AG04450 (cell line): ENCODE measurements at regions not wholly inside any gene's neighbourhood (a gene's known extent, or its start where the extent isn't known, plus 50 kb on each side); places are given as distances from the start of the nearest gene placed in this dataset.

Experiments
- CTCF ChIA-PET: fragments of 300-600, 350-600 bp; formaldehyde crosslinking; extraction: SDS; loops from one replicate; lab custom pipeline; 2022; ENCODE audit warnings: antibody characterized with exemption, inconsistent platforms; lab: Charles Lee
- POLR2A ChIA-PET: fragments of 350-600 bp; formaldehyde crosslinking; extraction: SDS; loops from one replicate; lab custom pipeline; 2021; ENCODE audit warnings: antibody characterized with exemption, inconsistent platforms; lab: Yijun Ruan, JAX
- DNase-seq: peaks from one replicate; pipeline ENCODE4 v3.0.0-alpha.2; 2011; ENCODE audit warnings: low read depth, low spot score
- H3K27ac ChIP-seq: one replicate; pipeline ENCODE4 v1.5.1; 2012; ENCODE audit warnings: low read depth, low read length, control low read depth
- H3K27me3 ChIP-seq: one replicate; pipeline ENCODE4 v1.6.0; 2012; ENCODE audit warnings: low read length; ENCODE audit not compliant: control insufficient read depth, insufficient read depth
- H3K4me3 ChIP-seq: 2 replicates; pipeline ENCODE4 v1.5.1; 2011; ENCODE audit warnings: mild to moderate bottlenecking, low read depth, low read length, control low read depth
- H3K9me3 ChIP-seq: 2 replicates; pipeline ENCODE4 v1.5.1; 2012; ENCODE audit warnings: low read length; ENCODE audit not compliant: control insufficient read depth, insufficient read depth
- CTCF ChIP-seq: IDR thresholded peaks from 2 replicates; pipeline ENCODE4 v1.5.1; 2011; ENCODE audit warnings: low read depth, low read length, control low read depth, inconsistent platforms

DNA sequence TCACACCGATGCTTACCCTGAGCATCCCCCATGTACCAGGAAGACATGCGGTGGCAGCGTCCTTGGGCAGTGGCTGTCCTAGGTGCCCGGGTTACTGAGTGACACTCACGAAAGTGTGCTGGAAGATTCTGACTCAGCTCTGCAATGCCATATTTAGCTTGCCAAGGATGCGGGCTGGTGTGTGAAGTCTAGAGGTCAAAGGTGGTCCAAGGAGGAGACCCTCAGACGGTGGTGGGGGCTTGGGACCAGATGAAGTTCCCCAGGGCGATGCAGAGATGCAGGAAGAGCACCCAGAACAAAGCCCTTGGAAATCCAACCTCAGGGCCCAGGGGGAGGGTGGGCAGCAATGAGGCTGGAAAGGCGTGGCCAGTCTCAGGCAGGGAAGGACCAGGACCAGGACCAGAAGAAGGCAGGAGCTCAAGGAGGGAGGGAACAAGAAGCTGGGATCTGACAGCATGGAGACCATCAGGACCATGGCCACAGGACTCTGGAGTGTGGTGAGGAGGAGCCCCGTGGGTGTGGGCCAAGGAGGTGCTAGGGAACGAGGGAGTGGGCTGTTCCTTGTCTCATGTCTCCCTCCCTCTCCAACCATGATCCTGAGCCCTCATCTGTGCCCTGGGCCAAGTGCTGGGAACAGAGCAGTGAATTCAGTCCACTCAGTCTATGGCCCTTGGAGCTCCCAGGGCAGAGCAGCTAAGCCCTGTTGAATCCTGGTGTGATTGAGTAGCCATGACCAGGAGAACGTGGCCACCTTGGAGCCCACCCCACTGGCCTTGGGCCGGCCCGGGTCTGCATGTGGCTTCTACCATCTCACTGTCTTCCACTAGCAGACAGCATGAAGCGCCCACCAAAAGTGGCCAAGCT is 310.1 kb upstream of the DIO3 start:
- TF ChIP-seq CTCF: no peak
- H3K4me3 ChIP-seq: no peak overlapping the region
- H3K27ac ChIP-seq: no peak overlapping the region
- ChIA-PET POLR2A (no interaction called here), CTCF (no interaction called here)
- peaks cover 16% of the 10 kb centered on the region for H3K27me3 ChIP-seq
- no peak for DNase-seq
- H3K9me3 ChIP-seq: peaks cover 14% of the 10 kb centered on the region

DNA sequence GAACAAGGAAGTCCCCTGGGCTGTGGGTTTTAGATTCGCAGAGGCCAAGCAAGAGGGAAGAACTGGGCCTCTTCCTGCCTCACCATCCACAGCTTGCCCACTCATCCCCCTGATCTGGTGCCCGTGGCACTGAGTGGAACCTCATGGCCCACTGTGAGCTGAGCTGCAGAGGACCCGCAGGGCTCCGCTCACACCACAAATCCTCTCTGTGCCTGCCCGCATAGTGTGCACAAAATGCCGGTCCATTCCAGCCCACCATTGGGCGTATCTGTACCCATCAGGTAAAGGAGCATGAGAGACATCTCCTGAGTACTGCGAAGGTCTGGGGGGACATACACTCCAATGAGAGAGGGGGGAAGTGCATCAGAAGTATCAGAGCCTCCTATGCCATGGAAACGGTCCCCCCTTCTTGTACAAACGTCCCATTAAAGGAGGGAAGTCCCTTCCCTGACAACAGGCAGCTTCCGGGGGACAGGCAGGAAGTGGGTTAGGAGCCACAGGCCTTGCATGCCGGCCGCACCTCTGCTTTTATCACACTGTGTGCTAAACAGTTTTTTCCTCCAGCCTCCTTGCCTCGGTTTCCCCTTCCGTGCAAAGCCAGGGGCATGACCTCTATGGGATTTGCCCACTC is 309.4 kb upstream of the DIO3 start:
- ChIA-PET CTCF (no interaction called here), POLR2A (no interaction called here)
- TF ChIP-seq CTCF: no peak
- no peak for DNase-seq
- peaks cover 14% of the 10 kb centered on the region; the same call in 1 of the 2 replicates for H3K9me3 ChIP-seq
- peaks cover 18% of the 10 kb centered on the region for H3K27me3 ChIP-seq
- H3K4me3 ChIP-seq: no peak overlapping the region
- H3K27ac ChIP-seq: no peak overlapping the region

DNA sequence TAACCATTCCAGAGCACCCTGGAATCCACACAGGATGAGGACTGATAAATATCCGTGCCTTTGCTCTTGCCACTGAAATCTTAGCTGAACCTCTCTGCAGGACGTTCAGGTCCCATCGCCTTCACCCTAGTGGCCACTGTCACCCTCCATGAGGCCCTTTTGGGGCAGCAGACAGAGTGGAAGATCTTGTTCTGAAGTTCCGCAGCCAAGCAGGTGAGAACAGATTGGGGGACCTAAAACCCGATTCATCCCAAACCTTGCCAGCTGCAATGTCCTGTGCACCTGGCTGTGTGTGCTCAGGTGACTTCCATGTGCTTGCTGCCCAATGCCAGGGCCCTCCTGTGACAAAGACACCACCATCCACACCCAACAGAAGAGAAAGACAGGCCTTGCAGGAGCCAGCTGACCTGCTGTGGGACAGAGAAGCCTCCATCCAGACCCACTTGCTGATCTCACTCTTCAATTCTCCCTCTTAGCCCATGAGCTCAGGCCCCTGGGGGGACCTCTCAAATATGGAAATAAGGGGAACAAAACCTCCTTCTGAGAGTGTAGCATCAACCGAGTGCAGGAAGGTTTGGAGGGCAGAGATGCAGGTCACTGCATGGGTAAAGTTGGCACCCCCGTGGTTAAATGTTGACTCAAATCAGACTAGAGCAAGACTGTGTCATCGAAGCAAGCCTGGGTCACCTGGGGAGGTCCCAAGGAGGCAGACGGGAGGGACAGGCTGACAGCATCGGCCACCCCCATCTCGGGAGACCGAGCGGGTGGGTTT is 308.7 kb upstream of the DIO3 start:
- H3K9me3 ChIP-seq: peaks cover 10% of the 10 kb centered on the region; the same call in 1 of the 2 replicates
- no peak overlapping the region for H3K27ac ChIP-seq
- no peak for TF ChIP-seq CTCF
- H3K27me3 ChIP-seq: peaks cover 18% of the 10 kb centered on the region
- DNase-seq: no peak
- no peak overlapping the region for H3K4me3 ChIP-seq
- POLR2A ChIA-PET: no interaction called here
- CTCF ChIA-PET: no interaction called here

- Histone ChIP-seq H3K9me3 (peaks cover 4% of the 10 kb centered on the region; the same call in 1 of the 2 replicates), H3K27me3 (peaks cover 16% of the 10 kb centered on the region), H3K27ac (no peak overlapping the region), H3K4me3 (no peak overlapping the region)
- no peak for DNase-seq
- CTCF ChIA-PET: no interaction called here
- POLR2A ChIA-PET: no interaction called here
- no peak for TF ChIP-seq CTCF
Measured at GRCh38 chr14:101253948-101254347, 307.3 kb upstream of the DIO3 start.
